BLaER1 treated with 17β-estradiol and CSF1 and Interleukin-3, amounts not matched to agents 10 nM and 100 nM (cell line): ENCODE measurements at regions not wholly inside any gene's neighbourhood (a gene's known extent, or its start where the extent isn't known, plus 50 kb on each side); places are given as distances from the start of the nearest gene placed in this dataset.

Experiments
- H3K27ac ChIP-seq, 11 experiments: shearing (Covaris generic); formaldehyde crosslinking; 2 replicates each; pipeline ENCODE4 v1.8.1; 2022
- H3K27me3 ChIP-seq, 11 experiments: shearing (Covaris generic); formaldehyde crosslinking; 2 replicates each; pipeline ENCODE4 v1.8.1; 2022
- H3K36me3 ChIP-seq, 11 experiments: shearing (Covaris generic); formaldehyde crosslinking; 2 replicates each; pipeline ENCODE4 v1.8.1; 2022
- H3K4me1 ChIP-seq, 10 experiments: shearing (Covaris generic); formaldehyde crosslinking; 2 replicates each; pipeline ENCODE4 v1.8.1; 2022
- H3K4me2 ChIP-seq, 11 experiments: shearing (Covaris generic); formaldehyde crosslinking; 2 replicates each; pipeline ENCODE4 v1.8.1; 2022
- H3K4me3 ChIP-seq, 10 experiments: shearing (Covaris generic); formaldehyde crosslinking; 2 replicates each; pipeline ENCODE4 v1.8.1; 2022
- H3K9ac ChIP-seq, 11 experiments: shearing (Covaris generic); formaldehyde crosslinking; 2 replicates each; pipeline ENCODE4 v1.8.1; 2022
- H3K9me3 ChIP-seq, 11 experiments: shearing (Covaris generic); formaldehyde crosslinking; replicated peaks in 1 of 11; 2 replicates each; pipeline ENCODE4 v1.8.1; 2022
- H4K20me1 ChIP-seq, 11 experiments: shearing (Covaris generic); formaldehyde crosslinking; 2 replicates each; pipeline ENCODE4 v1.8.1; 2022
- Cebpa-rat ChIP-seq, 11 experiments: shearing (Covaris generic); IDR thresholded peaks; 2 replicates each; pipeline ENCODE4 v1.8.1; 2022

DNA sequence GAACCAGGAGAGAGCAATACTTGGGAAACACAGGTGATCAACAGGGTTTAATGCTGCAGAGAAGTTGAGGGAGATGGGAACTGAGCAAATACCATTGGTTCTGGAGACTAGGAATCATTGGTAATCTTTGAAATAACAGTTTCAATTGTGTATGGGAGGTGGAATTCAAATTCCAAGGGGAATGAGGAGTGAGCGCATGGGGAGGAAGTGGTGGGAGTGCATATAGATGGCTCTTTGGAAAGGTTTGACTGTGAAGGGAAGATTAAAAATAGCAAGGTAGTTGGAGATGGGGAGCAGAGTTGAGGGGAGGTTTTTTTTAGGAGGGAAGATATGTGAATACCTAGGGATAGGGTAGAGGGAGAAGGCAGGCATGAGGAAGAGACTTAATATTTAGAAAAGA lies 51.1 kb upstream of the ROPN1 start:
- Histone ChIP-seq H3K4me3 (no peak overlapping the region), H3K9me3 (no peaks in the 10 kb centered on the region), H3K4me2 (no peak overlapping the region), H3K27ac (no peak overlapping the region), H4K20me1 (peaks cover 0 to 5% (median 0%) of the 10 kb centered on the region in 11 experiments; a peak in 2 of 22 replicates), H3K27me3 (no peaks in the 10 kb centered on the region), H3K4me1 (no peaks in the 10 kb centered on the region), H3K36me3 (no peaks in the 10 kb centered on the region), H3K9ac (no peak overlapping the region)
- TF ChIP-seq Cebpa-rat (IDR thresholded peaks at IDR 0.05): no peak

- Histone ChIP-seq H3K36me3 (no peaks in the 10 kb centered on the region), H3K4me3 (no peak overlapping the region), H3K9me3 (no peaks in the 10 kb centered on the region), H3K4me1 (no peaks in the 10 kb centered on the region), H4K20me1 (no peaks in the 10 kb centered on the region), H3K9ac (no peak overlapping the region), H3K27me3 (no peaks in the 10 kb centered on the region), H3K4me2 (no peak overlapping the region), H3K27ac (no peak overlapping the region)
- no peak for TF ChIP-seq Cebpa-rat (IDR thresholded peaks at IDR 0.05)
These were observed 53.0 kb upstream of the ROPN1 start for GRCh38 chr3:124044956-124045355.

GRCh38 chr3:124048967-124049798 lies 57.3 kb upstream of the ROPN1 start:
- peaks cover 0 to 7% (median 3%) of the 10 kb centered on the region in 10 experiments; a peak in 6 of 20 replicates for H3K4me1 ChIP-seq
- TF ChIP-seq Cebpa-rat (IDR thresholded peaks at IDR 0.05): no peak
- H3K4me2 ChIP-seq: no peak overlapping the region
- H3K4me3 ChIP-seq: no peak overlapping the region
- H3K27ac ChIP-seq: no peak overlapping the region
- no peaks in the 10 kb centered on the region for H4K20me1 ChIP-seq
- H3K27me3 ChIP-seq: no peaks in the 10 kb centered on the region
- no peaks in the 10 kb centered on the region for H3K9me3 ChIP-seq
- no peak overlapping the region for H3K9ac ChIP-seq
- H3K36me3 ChIP-seq: no peaks in the 10 kb centered on the region

DNA sequence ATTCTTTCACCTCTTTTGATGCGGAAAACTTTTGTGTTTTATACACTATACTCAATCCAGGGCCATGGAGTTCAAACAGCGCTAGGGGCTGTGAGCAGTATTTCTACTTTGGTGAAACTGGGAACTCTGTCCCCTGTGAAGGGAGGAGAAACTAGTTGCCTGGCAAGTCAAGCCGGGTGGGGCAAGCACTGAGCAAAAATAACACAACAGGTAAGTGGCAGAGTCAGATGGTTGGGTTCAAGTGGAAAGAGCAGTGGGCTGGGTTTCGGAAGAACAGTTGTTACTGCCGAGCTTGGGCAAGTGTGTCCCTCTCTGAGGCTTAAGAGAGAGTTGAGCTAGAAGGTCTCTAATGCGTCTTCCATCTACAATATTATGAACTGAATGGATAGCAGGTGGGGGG lies 59.7 kb upstream of the ROPN1 start:
- H3K27me3 ChIP-seq: no peaks in the 10 kb centered on the region
- peaks cover 0 to 9% (median 3%) of the 10 kb centered on the region in 10 experiments; a peak in 6 of 20 replicates for H3K4me1 ChIP-seq
- TF ChIP-seq Cebpa-rat (IDR thresholded peaks at IDR 0.05): no peak
- H3K9me3 ChIP-seq: no peaks in the 10 kb centered on the region
- H3K27ac ChIP-seq: no peak overlapping the region
- H3K9ac ChIP-seq: no peak overlapping the region
- H4K20me1 ChIP-seq: no peaks in the 10 kb centered on the region
- H3K4me3 ChIP-seq: no peak overlapping the region
- H3K4me2 ChIP-seq: no peak overlapping the region
- no peaks in the 10 kb centered on the region for H3K36me3 ChIP-seq

- peaks cover 0 to 9% (median 3%) of the 10 kb centered on the region in 10 experiments; a peak in 6 of 20 replicates for H3K4me1 ChIP-seq
- H3K4me3 ChIP-seq: no peak overlapping the region
- H3K9ac ChIP-seq: no peak overlapping the region
- no peak for TF ChIP-seq Cebpa-rat (IDR thresholded peaks at IDR 0.05)
- no peaks in the 10 kb centered on the region for H3K27me3 ChIP-seq
- H3K27ac ChIP-seq: no peak overlapping the region
- H3K36me3 ChIP-seq: no peaks in the 10 kb centered on the region
- no peaks in the 10 kb centered on the region for H4K20me1 ChIP-seq
- peaks cover 0 to 15% (median 13%) of the 10 kb centered on the region in 11 experiments; a peak in 19 of 22 replicates for H3K9me3 ChIP-seq
- H3K4me2 ChIP-seq: peak overlapping the region in 4 of 11 experiments; percentile 9 to 39 (median 20); a peak in 4 of 22 replicates
These were observed 61.9 kb upstream of the ROPN1 start for GRCh38 chr3:124053871-124054270.

- Histone ChIP-seq H4K20me1 (no peaks in the 10 kb centered on the region), H3K27me3 (no peaks in the 10 kb centered on the region), H3K9me3 (peaks cover 0 to 15% (median 13%) of the 10 kb centered on the region in 11 experiments; a peak in 19 of 22 replicates), H3K36me3 (no peaks in the 10 kb centered on the region), H3K4me2 (no peak overlapping the region), H3K4me3 (no peak overlapping the region), H3K4me1 (peaks cover 0 to 12% (median 5%) of the 10 kb centered on the region in 10 experiments; a peak in 12 of 20 replicates), H3K9ac (no peak overlapping the region), H3K27ac (no peak overlapping the region)
- TF ChIP-seq Cebpa-rat (IDR thresholded peaks at IDR 0.05): no peak
These were observed 64.9 kb upstream of the ROPN1 start for GRCh38 chr3:124056846-124057245.

GRCh38 chr3:124057420-124057819 lies 65.5 kb upstream of the ROPN1 start:
- H3K9me3 ChIP-seq: peaks cover 0 to 15% (median 13%) of the 10 kb centered on the region in 11 experiments; a peak in 19 of 22 replicates
- TF ChIP-seq Cebpa-rat (IDR thresholded peaks at IDR 0.05): no peak
- H3K9ac ChIP-seq: no peak overlapping the region
- H3K4me2 ChIP-seq: no peak overlapping the region
- peaks cover 0 to 18% (median 11%) of the 10 kb centered on the region in 10 experiments; a peak in 12 of 20 replicates for H3K4me1 ChIP-seq
- H3K36me3 ChIP-seq: no peaks in the 10 kb centered on the region
- no peaks in the 10 kb centered on the region for H3K27me3 ChIP-seq
- no peak overlapping the region for H3K4me3 ChIP-seq
- H4K20me1 ChIP-seq: no peaks in the 10 kb centered on the region
- H3K27ac ChIP-seq: no peak overlapping the region

DNA sequence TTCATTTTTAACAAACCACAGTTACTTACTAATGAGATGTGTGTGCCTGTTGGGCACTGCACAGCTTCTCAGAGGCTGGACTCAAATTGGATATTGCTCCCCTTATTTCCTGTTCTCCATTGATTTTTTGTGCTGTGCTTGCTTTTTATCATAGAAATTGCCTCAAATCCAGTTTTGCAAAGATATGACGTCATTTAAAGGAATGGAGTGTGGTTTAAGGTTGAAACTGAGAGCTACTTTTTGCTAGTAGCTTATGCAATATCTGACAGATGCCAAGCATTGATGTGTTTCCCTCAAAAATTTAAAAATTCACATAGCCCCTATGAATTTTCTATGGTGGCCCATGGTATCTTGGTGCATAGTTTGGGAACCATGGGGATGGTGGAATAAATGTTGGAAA lies 67.7 kb upstream of the ROPN1 start:
- no peak overlapping the region for H3K4me3 ChIP-seq
- no peaks in the 10 kb centered on the region for H3K36me3 ChIP-seq
- H3K4me1 ChIP-seq: peaks cover 0 to 23% (median 16%) of the 10 kb centered on the region in 10 experiments; a peak in 12 of 20 replicates
- no peak overlapping the region for H3K4me2 ChIP-seq
- no peak overlapping the region for H3K9ac ChIP-seq
- no peaks in the 10 kb centered on the region for H3K27me3 ChIP-seq
- H3K9me3 ChIP-seq: peaks cover 0 to 15% (median 13%) of the 10 kb centered on the region in 11 experiments; a peak in 19 of 22 replicates
- H4K20me1 ChIP-seq: no peaks in the 10 kb centered on the region
- no peak overlapping the region for H3K27ac ChIP-seq
- TF ChIP-seq Cebpa-rat (IDR thresholded peaks at IDR 0.05): no peak

DNA sequence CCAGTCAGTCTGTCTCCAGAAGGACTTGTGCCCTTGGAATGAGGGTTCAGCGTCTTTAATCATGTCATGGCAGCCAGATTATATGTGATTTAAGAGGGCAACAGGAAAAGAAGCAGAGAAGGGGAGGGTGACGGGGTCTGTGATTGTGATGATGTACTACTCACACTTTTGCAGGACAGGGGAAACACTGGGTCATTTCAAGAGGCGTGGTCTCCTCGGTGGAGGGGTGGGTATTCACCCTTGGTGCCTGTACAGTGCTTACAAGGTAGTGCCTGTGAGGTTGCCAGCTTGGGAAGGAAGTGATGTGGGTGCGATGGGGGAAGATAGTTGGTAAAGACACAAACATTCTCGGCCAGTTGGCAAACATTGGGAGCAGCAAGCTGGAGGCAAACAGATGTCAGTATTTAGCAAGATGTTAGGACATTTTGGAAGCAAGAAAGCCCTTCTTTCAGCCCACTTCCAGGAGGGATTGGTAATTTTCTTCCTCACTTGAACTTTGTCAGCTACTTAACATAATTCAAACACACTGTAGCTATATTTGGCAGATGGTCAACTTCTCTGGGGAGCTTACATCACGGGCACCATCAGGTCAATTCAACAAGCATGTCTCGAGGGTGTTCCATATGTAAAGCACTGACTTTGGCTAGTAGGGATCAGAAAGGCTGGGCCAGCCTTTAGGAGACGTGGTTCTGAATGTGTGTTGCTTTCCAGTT lies 71.4 kb upstream of the ROPN1 start:
- no peak overlapping the region for H3K9ac ChIP-seq
- H4K20me1 ChIP-seq: no peaks in the 10 kb centered on the region
- peaks cover 0 to 3% (median 2%) of the 10 kb centered on the region in 11 experiments; a peak in 12 of 22 replicates for H3K9me3 ChIP-seq
- no peaks in the 10 kb centered on the region for H3K27me3 ChIP-seq
- peak overlapping the region in 7 of 11 experiments; percentile 8 to 63 (median 45); a peak in 8 of 22 replicates for H3K4me2 ChIP-seq
- H3K4me1 ChIP-seq: peaks cover 0 to 32% (median 18%) of the 10 kb centered on the region in 10 experiments; a peak in 13 of 20 replicates
- H3K27ac ChIP-seq: no peak overlapping the region
- no peak overlapping the region for H3K4me3 ChIP-seq
- no peaks in the 10 kb centered on the region for H3K36me3 ChIP-seq
- no peak for TF ChIP-seq Cebpa-rat (IDR thresholded peaks at IDR 0.05)
